ENCODE measurements at regions not wholly inside any gene's neighbourhood (a gene's known extent, or its start where the extent isn't known, plus 50 kb on each side); places are given as distances from the start of the nearest gene placed in this dataset.
A peak's percentile ranks its signal among the peaks of the same experiment; 100 is the strongest.

DNA sequence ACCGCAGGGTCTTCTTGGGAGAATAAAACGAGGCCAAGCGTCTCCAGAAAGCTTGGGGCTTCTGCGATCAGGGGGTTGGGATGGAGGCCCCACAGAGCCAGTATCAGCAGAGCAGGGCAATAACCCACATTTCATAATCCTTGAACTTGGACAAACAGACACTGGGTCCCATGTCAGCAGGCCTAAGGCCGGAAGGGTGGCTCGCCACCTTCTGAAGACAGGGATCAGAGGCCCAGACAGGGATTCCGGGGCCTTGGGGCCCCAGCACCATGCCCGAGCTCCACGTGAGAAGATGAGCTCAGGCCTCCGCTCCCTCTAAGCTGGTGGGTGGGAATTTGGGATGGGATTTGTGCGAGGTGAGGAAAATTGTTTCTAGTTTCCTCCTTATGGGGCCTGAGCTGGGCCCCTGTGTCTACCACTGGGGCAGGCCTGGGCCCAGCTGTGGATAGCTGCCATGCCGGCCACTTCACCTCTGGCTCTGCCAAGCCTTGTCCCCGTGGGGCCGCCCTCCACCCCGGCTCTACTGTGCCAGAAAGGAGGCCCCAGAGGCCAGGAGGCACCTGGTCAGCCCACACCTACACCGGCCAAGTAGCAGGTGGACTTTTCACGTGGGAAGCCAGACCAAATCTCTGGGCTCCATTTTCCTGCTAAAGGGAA, 67.2 kb upstream of the DLK1 start:
- no peak for DNase-seq

DNA sequence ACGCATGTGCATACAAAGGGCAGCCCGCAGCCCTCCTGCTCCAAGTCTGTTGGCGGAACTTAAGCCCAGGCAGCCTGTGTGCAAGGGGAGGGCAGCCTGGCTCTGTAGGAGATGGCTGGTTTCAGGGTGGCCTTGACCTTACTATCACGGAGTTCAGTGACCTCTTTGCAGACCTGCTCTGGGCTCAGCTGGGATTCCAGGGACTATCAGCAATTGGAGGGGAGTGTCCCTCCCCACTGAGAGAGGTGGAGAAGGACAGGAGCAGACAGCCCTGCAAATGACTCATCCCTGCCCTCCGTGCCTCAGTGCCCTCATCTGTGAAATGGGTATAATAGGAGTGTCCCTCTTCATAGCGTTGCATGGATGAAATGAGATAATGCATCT, 66.2 kb upstream of the DLK1 start:
- no peak for DNase-seq

DNA sequence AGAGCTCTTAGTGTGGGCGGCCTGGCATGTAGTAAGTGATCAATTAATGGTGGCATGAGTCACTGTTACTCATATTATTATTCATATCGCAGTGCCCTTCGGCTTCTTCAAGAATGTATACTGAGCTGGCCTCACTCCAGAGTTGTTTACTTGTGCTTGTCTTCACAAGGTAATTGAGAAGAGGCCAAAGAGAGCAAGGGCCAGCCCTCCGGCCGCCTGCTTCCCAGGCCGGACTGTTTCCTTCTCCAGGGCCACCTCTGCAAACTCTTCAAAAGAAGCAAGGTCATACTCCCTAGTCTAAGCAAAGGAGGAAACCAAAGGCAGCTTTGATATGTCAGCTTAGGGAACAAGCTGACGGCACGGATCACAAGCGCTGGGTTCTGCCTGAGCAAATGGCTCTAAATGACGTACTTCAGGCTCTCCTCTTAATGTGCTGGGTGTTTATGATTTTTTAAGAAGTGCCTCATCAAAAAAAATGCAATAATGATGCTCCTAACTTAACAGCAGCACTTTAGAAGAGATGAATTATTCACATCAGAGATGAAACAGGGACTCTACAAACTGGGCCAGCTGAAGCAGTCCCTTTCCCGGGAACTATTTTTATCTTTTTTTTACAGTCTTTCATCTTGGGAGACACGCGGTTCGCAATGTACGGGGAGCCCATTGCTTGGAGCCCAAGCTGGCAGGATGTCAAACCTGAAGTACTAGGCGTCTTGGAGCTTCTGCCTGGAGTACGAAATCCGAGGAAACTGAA, 65.6 kb upstream of the DLK1 start:
- no peak for DNase-seq

DNA sequence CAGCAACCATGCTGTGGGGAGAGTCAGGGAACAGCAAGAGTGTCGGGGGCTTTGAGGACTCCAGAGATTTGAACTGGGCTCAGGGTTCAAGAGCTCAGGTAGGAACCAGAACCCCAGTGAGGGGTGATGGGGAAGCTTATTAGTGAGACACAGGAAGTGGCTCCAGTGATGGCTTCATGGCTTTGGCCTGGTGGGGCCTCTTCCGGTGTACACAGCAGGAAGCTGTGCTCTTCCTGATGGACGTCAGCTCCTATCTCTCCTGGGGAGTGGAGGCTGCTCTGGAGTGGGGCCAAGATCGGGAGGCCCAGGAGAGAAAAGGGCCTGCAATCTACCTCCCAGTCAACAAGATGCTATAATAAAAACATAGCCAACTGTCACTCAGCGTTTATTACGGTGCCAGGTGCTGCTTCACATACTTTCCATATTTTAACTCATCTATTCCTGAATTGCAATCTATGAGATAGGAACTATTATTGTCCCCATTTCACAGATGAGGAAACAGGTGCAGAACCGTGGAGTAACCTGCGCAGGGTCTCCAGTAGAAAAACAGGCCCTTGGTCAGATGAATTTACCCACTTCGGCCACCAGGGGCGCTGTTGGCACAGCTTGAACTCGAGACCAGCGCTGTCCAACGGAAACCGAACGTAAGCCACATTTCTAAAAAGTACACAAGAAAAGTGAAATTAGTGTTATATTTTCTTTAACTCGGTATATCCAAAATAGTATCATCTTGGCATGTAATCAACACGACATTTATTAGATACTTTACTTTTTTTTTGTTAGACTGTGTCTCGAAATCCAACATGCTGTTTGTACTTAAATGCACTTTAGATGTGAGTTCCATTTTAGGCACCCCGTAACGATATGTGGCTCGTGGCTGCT, 63.6 kb upstream of the DLK1 start:
- peak; percentile 39 to 82 for DNase-seq

DNA sequence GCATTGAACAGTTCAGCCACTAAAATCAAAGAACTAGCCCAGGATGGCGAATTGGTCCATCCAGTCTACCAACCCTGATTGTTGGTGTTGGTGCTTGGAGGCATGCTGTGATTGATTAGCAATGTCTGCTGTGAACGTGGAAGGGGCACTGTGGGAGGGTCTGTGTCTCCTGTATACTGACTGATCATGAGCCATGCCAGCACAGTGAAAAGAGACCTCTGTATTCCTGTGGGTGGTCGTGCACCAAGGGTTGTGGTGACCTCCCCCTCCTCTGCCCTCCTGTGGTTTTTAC, 63.0 kb upstream of the DLK1 start:
- no peak for DNase-seq

DNA sequence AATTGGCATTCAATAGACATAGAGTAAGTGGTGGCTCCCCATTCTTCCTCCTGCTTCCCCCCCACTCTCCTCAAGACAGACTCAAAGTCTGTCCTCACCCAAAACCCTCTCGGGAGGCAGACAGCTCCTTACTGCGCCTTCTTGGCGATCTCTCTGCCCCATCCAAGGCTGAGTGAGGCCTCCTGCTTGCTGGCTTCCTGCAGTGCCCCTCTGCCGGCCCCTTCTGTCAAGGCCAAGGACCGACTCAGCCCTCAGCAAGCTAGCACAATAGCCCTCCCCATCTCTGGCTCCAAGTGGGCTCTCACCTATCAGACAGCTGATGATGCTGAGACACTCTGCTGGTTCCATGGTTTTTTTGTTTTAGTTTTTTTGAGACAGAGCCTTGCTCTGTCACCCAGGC, 62.5 kb upstream of the DLK1 start:
- no peak for DNase-seq

DNA sequence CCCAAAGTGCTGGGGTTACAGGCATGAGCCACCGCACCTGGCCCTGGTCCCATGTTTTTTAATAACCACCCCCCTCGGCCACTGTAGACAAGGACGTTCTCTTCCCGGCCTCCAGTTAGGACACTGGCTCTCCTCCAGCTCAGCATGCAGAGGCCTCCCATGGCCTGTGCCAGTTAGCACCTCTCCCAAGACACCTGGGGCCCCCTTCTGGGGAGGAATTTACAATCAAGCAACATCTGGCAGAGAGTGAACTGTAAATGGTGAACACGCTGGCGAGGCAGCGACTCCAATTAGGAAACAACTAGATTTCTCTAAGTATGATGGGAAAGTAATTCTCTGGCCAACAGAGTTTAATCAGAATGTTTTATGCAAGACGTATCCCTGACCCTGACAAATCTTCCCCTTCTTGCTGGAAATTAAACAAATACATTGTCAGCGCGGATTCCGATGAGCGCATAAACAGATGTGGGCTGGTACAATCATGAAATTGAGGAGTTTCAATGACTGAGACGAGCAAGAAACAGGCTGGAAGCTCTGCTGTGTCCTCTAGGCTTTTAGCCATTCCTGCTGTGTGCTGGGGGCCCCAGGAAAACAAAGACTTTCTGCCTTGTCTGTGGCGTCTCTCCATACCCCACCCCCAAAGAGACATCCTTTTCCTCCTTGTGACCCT, 61.7 kb upstream of the DLK1 start:
- no peak for DNase-seq

DNA sequence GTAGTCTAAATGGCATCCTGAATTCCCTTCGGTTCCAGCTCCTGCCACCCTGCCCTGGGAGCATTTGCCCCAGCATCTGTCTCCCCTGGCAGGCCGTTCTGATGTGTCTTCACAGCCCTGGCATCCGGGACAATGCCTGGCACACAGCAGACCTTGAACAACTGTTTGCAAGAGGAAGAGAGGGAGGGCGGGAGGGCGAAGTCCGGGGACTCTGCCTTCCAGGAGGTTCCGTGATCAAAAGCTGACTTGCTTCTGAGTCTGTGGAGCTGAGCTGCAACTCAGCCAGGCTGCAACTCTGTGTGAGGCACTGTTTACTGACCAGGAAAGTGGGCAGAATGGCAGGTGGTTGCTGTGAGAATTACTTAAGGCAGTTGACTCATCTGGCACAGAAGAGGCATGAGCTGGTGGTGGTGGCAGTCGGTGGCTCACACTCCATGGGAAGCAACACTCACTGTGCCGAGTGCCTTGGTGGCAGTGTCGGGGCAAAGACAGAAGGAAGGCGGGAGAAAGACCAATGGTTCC, 61.1 kb upstream of the DLK1 start:
- DNase-seq: no peak

DNA sequence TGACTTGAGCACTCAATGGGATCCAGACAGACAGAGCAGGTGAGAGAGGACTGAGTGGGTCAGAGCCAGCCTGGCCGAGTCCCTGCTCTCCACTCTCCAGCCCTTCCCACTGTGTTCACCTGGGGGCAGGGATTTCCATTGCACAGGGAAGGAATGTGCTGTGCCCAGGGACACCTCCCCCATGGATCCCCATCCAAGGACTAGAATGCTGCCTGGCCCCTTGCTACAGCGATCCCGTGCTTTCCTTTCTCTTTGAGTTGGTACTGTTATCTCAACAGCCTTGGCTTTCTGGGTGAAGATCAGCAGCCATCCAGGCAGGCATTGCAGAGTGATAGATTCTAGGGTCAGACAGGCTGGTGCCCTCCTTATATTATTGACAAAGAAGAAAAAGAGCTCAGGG, 60.3 kb upstream of the DLK1 start:
- no peak for DNase-seq

DNA sequence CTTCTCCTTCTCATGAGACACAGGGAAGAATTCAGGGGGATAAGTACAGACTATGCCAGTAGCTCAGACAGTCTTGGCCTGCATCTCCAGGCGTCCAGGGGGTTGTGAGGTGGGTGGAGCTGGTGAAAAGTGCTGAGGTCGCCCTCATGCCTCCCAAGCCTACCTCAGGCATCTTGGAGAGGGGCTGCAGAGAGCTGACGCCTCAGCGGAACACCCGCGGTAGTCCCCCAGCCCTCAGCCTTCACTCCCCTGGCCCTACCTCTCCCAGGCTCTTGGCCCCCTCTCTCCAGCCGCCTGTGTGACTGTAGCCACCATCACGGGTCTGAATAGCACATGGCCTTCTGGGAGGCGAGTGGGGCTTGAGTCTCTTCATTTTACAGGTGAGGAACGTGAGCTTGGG, 59.8 kb upstream of the DLK1 start:
- DNase-seq: no peak

DNA sequence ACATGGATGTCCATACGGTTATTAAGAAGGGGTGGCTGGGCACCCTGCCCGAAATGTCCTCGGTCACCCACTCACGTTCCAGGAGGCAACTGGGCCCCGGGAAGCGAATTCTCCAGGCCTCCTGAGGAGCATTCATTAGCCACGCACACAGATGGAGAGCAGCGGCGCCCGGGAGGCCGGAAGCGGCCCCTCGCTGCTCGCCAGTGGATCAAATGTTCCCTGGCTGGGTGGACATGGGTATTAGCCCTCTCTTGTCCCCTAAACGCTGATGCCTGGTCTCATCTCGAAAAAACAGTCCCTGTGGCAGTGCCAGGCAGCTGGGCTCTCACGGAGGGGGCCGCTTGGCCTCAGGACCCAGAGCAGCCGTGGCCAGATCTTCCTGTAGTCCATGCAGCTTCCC, 59.0 kb upstream of the DLK1 start:
- DNase-seq: no peak

DNA sequence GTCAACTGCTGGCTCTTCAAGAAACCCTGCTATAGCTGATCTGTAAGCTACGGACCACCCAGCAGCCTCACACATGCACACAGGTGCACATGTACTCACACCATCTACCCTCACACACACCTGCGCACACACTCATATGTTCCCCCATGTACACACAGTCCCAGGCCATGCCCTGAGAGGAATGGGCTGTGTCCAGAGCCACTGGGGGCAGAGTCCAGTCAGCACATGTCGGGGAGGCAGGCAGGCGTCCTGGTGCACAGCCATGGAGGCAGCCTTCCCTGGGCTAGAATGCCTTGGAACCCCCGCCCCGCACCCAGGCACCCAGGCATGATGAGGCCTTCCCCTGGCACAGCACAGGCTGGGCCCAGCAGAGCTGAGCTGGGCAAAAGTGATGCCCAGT, 58.3 kb upstream of the DLK1 start:
- DNase-seq: no peak

DNA sequence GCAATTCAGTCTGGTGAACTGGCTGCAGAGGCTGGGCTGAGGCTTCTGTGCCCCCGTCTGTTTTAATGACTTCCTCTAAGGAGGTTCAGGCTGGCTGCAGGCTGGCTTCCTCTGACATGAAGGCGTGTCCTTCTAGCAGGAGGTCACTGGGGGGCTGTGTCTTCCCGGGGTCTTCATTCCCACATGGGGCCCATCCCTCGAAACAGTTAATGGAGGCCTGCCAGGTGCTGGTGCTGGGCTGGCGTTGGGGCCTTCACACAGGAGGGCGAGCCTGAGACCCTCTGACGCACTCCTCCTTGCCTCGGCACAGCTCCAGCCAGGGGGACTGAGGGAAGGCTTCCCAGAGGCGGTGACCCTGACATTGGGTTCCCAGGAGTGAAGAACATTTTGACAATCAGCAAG, 57.7 kb upstream of the DLK1 start:
- DNase-seq: no peak

DNA sequence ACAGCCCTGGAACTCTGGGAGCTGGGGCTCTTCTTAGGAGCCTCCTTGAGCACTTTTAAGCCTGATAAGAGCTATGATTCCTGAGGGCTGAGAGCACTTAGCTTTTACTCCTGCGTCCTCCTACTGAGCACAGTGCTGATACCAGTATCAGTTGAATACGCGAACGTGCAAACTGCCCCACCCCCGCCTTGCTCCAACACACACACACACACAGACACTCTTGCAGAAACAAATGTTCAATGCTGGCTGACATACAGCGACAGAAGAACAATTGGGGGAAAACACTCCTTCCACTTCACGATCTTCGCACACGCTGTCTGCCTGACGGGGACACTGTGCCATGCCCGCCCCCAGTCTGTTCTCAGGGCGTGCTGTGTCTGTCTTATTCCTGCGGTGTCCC, 57.2 kb upstream of the DLK1 start:
- DNase-seq: no peak

DNA sequence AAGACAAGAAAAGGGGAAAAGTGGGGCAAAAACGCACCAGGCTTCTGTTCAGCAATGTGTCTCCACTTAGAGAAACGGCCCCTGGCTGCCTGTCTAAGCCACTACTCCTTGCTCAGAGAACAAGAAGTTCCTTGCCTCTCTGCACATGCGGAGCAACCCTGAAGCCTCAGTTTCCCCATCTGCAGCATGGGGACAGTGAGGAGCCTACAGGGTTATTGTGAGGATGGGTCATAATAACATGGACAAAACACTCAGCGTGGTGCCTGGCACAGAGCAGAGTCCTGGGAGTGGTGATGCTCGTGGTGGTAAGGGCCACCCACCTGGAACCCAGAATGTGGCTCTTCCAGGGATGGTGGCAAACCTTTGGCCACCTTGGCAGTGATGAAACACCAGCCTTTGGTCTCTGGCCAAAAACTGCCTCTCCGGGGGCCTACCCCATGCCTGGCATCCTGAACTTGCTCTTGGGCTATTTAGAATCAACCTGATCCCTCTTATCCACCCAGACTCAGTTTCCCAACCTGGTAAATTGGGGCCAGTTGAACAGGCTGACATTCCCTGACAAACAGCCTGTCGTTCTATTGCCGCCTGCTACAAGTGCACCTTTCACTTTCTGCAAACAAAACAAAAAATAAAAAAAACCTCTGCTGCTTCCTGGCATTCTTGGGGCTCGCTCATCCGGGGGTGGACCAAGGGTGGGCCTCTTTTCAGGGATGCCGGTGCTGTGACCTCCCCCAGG, 56.5 kb upstream of the DLK1 start:
- DNase-seq: no peak

DNA sequence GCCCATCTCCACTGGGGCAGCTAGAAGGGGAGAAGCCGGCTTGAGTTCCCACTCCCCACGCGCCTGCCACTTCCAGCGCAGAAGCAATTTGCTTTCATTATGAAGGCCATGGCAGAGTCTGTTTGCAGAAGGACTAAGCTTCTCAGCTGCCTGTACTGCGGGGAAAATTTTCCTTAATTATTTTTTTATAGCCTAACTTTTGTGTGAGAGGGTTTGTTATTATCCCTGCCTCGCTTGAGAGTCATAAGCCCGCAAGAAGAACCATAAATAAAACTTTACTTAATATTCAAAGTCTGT, 56.0 kb upstream of the DLK1 start:
- DNase-seq: no peak

DNA sequence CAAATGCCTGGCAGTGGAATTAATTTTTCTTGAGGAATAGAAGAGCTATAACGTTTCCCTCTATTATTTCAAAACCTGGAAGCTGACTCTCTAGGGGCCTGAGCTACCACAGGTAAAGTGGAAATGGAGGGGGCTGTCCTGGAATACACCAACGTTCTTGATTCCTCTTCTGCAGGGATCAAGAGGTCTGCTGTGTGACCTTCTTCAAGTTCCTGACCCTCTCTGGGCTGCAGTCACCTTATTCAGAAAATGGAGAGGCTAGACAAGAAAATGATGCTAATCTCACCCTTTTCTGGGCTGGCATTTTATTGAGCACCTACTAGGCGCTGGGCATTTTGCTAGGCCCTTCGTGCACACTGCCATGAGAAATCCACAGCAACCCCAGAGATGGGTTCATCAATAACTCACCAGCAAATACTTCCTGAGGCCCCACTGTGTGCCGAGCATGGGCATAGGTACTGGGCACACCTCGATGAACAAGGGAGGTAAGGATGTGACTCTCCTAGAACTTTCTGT, 55.2 kb upstream of the DLK1 start:
- no peak for DNase-seq

DNA sequence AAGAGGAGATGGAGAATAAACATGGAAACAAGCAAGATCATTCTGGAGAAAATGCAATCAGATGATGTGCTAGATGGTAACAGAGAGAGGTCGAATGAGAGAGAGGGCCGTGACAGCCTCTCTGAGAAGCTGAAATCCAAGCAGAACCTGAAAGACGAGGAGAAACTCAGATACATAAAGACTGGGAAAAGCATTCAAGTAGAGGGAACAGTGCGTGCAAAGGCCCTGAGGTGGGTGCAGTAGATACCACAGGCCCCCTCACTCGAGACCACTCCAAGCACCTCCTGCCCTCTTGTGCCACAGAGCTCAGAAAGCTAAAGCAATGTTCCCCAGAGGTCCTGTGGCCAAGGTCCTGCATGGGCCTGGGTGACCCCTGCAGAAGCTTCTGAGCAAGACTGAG, 54.8 kb upstream of the DLK1 start:
- no peak for DNase-seq

DNA sequence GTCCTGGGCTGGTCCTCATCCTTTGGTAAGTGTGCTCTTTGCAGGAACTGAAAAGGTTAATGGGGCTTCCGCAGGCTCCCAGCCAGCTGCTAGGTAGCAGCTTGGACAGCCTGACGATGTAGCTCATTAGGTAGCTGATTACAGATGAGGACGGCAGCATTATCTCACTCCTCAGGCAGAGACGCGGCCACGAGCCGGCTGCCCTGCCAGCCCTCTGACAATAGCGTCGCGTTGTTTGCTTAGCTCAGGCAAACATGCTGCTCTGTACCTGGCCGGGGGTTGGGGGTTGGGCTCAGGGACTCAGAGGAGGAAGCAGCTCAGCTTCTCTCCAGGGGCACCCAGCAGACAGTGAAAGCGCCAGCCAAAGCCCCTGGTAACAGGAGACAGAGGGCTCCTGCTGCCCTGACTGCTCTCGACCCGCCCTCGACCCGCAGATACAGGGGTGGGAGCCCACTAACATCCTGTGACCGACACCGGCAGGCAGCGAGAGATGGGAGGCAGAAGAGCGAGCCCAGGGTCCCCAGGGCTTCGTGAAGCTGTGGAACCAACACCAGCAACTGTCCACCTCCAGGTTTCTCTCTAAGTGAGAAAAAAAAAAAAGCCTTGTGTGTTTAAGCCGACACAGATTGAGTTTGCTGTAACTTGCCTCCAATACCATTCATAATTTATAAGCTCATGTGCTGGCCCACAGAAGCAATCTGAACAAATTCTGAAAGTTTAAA, 53.4 kb upstream of the DLK1 start:
- DNase-seq: no peak

DNA sequence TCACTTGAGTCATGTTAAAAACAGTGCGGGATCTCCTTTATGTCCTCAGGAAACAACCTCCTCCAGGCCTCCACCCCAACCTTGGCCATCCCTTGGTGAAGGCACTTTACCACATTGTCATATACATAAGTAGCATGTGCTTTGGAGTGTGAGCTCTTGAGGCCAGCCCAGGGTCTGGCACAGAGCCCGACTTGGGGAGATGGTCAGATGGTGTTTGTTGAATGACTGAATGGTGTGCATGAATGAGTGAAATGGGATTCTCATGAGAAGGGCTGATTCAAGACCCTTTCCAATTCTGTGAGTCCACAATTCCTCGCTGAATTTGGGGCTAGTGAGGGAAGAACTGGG, 52.9 kb upstream of the DLK1 start:
- no peak for DNase-seq

DNA sequence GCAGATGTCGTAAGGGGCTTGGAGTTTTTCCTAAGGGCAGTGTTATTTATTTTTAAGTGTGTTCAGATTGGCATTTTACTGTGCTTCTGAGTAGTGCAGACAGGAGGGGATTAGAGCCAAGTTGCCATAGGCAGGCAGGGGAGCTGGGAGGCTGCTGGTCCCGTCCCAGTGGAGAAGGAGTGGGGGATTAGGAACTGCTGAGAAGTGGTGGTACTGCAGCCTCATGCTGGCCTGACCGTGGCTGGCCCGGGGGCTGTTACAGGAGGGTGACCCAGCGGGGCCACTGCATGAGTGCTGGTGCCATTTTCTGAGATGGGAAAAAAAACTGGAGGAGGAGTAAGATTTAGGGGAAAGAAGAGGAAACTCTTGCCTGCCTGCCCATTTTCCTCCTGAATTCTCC, 52.3 kb upstream of the DLK1 start:
- DNase-seq: no peak

All from inflammatory macrophage treated with lipopolysaccharide for 1 hour (primary cell).